GM23338 (cell line): ENCODE measurements at regions not wholly inside any gene's neighbourhood (a gene's known extent, or its start where the extent isn't known, plus 50 kb on each side); places are given as distances from the start of the nearest gene placed in this dataset.

ENCODE experiments used
- ATAC-seq: fragments of 200-7000 bp; cut with Tn5 transposase; 3 replicates; pipeline ENCODE4 v1.9.1; 2020
- DNase-seq: peaks from one replicate; pipeline ENCODE4 v3.0.0-alpha.2; 2015; ENCODE audit warnings: low spot score
- H2AFZ ChIP-seq: fragments of 200-600 bp; sonication (generic); 2 replicates; pipeline ENCODE4 v1.8.0; 2016; ENCODE audit warnings: antibody characterized with exemption, mild to moderate bottlenecking, moderate library complexity
- H3F3A ChIP-seq: fragments of 200-600 bp; sonication (generic); replicated peaks from 2 replicates; pipeline ENCODE4 v1.8.0; 2017; ENCODE audit warnings: antibody characterized with exemption, mixed run types, low read depth
- H3K27ac ChIP-seq: fragments of 200-600 bp; sonication (generic); 2 replicates; pipeline ENCODE4 v1.6.1; 2016; ENCODE audit warnings: low read depth
- H3K27me3 ChIP-seq: fragments of 200-600 bp; sonication (generic); 2 replicates; pipeline ENCODE4 v1.8.0; 2016; ENCODE audit warnings: mild to moderate bottlenecking, mixed run types, moderate library complexity; ENCODE audit not compliant: insufficient read depth
- H3K36me3 ChIP-seq: fragments of 200-600 bp; sonication (generic); 2 replicates; pipeline ENCODE4 v1.8.0; 2016; ENCODE audit warnings: mild to moderate bottlenecking; ENCODE audit not compliant: insufficient read depth
- H3K4me1 ChIP-seq: fragments of 200-600 bp; sonication (generic); 2 replicates; pipeline ENCODE4 v1.8.0; 2016; ENCODE audit warnings: mild to moderate bottlenecking, moderate library complexity; ENCODE audit not compliant: insufficient read depth
- H3K4me2 ChIP-seq: fragments of 200-600 bp; sonication (generic); 2 replicates; pipeline ENCODE4 v1.7.1; 2017; ENCODE audit warnings: mixed run types
- H3K4me3 ChIP-seq: fragments of 200-600 bp; sonication (generic); 2 replicates; pipeline ENCODE4 v1.6.1; 2016; ENCODE audit warnings: mixed run types
- H3K79me2 ChIP-seq: fragments of 200-600 bp; sonication (generic); replicated peaks from 2 replicates; pipeline ENCODE4 v1.8.0; 2017; ENCODE audit warnings: mild to moderate bottlenecking; ENCODE audit not compliant: insufficient read depth
- H3K9me2 ChIP-seq: fragments of 200-600 bp; sonication (generic); 2 replicates; pipeline ENCODE4 v1.8.0; 2017; ENCODE audit not compliant: insufficient read depth
- H4K20me1 ChIP-seq: fragments of 200-600 bp; sonication (generic); replicated peaks from 2 replicates; pipeline ENCODE4 v1.8.0; 2017; ENCODE audit warnings: mild to moderate bottlenecking; ENCODE audit not compliant: insufficient read depth
- H3K27ac Mint-ChIP-seq: 2 replicates; pipeline ENCODE4 v1.8.0; 2020; ENCODE audit warnings: inconsistent platforms, mild to moderate bottlenecking, moderate library complexity, mixed read lengths
- H3K27me3 Mint-ChIP-seq: 3 replicates; pipeline ENCODE4 v1.8.0; 2022; ENCODE audit warnings: low read depth, mild to moderate bottlenecking, moderate library complexity, mixed read lengths, inconsistent platforms; ENCODE audit not compliant: insufficient read depth, poor library complexity
- H3K36me3 Mint-ChIP-seq: 3 replicates; pipeline ENCODE4 v1.8.0; 2021; ENCODE audit warnings: low read depth, mild to moderate bottlenecking, inconsistent platforms, moderate library complexity, mixed read lengths
- H3K4me1 Mint-ChIP-seq: 3 replicates; pipeline ENCODE4 v1.8.0; 2020; ENCODE audit warnings: mild to moderate bottlenecking, inconsistent platforms, mixed read lengths
- H3K4me3 Mint-ChIP-seq: 3 replicates; pipeline ENCODE4 v1.8.0; 2021; ENCODE audit warnings: moderate library complexity, mild to moderate bottlenecking, inconsistent platforms, mixed read lengths
- H3K9me3 Mint-ChIP-seq: 3 replicates; pipeline ENCODE4 v1.8.0; 2020; ENCODE audit warnings: moderate library complexity, mild to moderate bottlenecking, inconsistent platforms, mixed read lengths
- CREB1 ChIP-seq: fragments of 250-450 bp; sonication (Bioruptor Pico); IDR thresholded peaks from 2 replicates; pipeline ENCODE4 v1.5.0; 2020; ENCODE audit warnings: low read depth, mild to moderate bottlenecking, moderate library complexity
- CTCF ChIP-seq, 2 experiments: fragments of 200-600 bp in 1 of 2; sonication (generic) in 1 of 2; conservative IDR thresholded peaks; 2 replicates each; pipeline versions ENCODE4 v1.5.1 to v1.6.1; 2016 to 2017; ENCODE audit warnings: antibody characterized with exemption in 2 of 2, low read depth in 2 of 2, mild to moderate bottlenecking in 2 of 2, moderate library complexity in 1 of 2
- ETS1 ChIP-seq: IDR thresholded peaks from 2 replicates; pipeline ENCODE4 v1.6.1; 2016; ENCODE audit warnings: antibody characterized with exemption
- EZH2 ChIP-seq: fragments of 200-600 bp; sonication (generic); IDR thresholded peaks from one replicate; pipeline ENCODE4 v1.8.0; 2017; ENCODE audit warnings: antibody characterized with exemption, mild to moderate bottlenecking, low read depth; ENCODE audit not compliant: unreplicated experiment
- EZH2phosphoT487 ChIP-seq: fragments of 200-600 bp; sonication (generic); IDR thresholded peaks from one replicate; pipeline ENCODE4 v1.8.1; 2018; ENCODE audit warnings: antibody characterized with exemption; ENCODE audit not compliant: unreplicated experiment
- JUNB ChIP-seq: IDR thresholded peaks from one replicate; pipeline ENCODE4 v1.6.1; 2016; ENCODE audit warnings: antibody characterized with exemption; ENCODE audit not compliant: unreplicated experiment
- NANOG ChIP-seq: IDR thresholded peaks from 2 replicates; pipeline ENCODE4 v1.6.1; 2016; ENCODE audit warnings: antibody characterized with exemption, borderline replicate concordance
- STAT1 ChIP-seq: IDR thresholded peaks from one replicate; pipeline ENCODE4 v1.6.1; 2016; ENCODE audit warnings: antibody characterized with exemption; ENCODE audit not compliant: unreplicated experiment
- ZNF114 ChIP-seq: fragments of 250-450 bp; sonication (Bioruptor Pico); IDR thresholded peaks from 2 replicates; pipeline ENCODE4 v1.5.0; 2020; ENCODE audit warnings: mild to moderate bottlenecking, moderate library complexity
- ZNF462 ChIP-seq: fragments of 250-450 bp; sonication (Bioruptor Pico); IDR thresholded peaks from 2 replicates; pipeline ENCODE4 v1.5.0; 2020; ENCODE audit warnings: mild to moderate bottlenecking, moderate library complexity

- Histone ChIP-seq H3K79me2 (no peaks in the 10 kb centered on the region), H3K27ac (no peak overlapping the region), H3K9me2 (0 out of 2 replicates have a peak, but pooled peaks cover 12% of the 10 kb centered on the region), H3K4me1 (peaks cover 8% of the 10 kb centered on the region; the same call in 1 of the 2 replicates), H3K4me2 (no peak overlapping the region), H3K27me3 (no peaks in the 10 kb centered on the region), H3K4me3 (no peak overlapping the region), H4K20me1 (no peaks in the 10 kb centered on the region), H2AFZ (no peak overlapping the region), H3K36me3 (no peaks in the 10 kb centered on the region), H3F3A (no peaks in the 10 kb centered on the region)
- Mint-ChIP-seq H3K9me3 (no peaks in the 10 kb centered on the region), H3K4me1 (peaks cover 13% of the 10 kb centered on the region; the same call in 2 of the 3 replicates), H3K27ac (no peak overlapping the region), H3K4me3 (no peak overlapping the region), H3K27me3 (no peaks in the 10 kb centered on the region), H3K36me3 (no peaks in the 10 kb centered on the region)
- no peak for ATAC-seq
- DNase-seq: no peak
- TF ChIP-seq NANOG (no peak), ZNF114 (CRISPR knock-in tag) (no peak), ZNF462 (no peak), CTCF (conservative IDR thresholded peaks at IDR 0.05; ENCODE audit: low read depth in 2 of 2) (no peak), ETS1 (no peak), EZH2 (no peak), JUNB (no peak), EZH2phosphoT487 (no peak), CREB1 (CRISPR knock-in tag) (no peak), STAT1 (no peak)
These were observed 65.1 kb upstream of the NMUR2 start for GRCh38 chr5:152470167-152470566.
